ENCODE measurements at regions not wholly inside any gene's neighbourhood (a gene's known extent, or its start where the extent isn't known, plus 50 kb on each side); places are given as distances from the start of the nearest gene placed in this dataset.

DNA sequence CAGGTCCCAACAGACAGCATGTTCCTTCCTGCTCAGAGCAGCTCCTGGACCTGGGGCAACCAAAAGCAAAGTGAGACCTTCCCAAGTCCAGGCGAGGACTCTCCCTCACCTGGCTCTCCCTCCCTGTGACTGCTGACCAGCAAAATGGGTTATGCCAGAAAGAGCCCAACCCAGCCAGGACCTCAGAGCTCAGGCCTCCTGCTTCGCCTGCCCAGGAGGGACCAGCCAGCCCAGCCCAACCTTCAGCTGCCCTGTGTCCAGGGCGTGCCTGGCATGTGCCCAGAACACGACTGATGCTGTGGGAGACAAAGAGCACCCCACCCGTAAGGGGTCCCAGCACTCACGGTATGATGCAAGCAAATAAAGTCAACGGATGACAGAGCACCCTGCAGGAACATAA lies 74.0 kb upstream of the CST7 start:
- 91% methylated on average over 6 of the region's 7 CpGs for WGBS (ENCODE audit: insufficient coverage)

DNA sequence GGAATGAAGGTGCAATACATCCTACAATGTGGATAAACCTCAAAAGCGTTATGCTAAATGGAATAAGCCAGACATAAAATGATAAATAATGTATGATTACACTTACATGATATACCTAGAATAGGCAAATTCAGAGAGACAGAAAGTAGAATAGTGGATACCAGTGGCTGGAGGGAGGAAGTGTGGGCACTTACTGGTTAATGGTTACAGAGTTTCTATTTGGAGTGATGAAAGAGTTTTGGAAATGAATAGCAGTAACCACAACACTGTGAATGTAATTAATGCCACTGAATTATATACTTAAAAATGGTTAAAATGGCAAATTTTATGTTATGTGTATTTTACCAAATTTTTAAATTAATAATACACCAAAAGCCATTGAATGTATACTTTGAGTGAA lies 71.4 kb upstream of the CST7 start:
- no peak overlapping the region for H3K9ac ChIP-seq (ENCODE audit: insufficient read depth, low read length, poor library complexity, severe bottlenecking)
- H3K4me1 ChIP-seq (ENCODE audit: control insufficient read depth in 1 of 2, insufficient read depth in 2 of 2, low read length in 2 of 2) = no peaks in the 10 kb centered on the region
- H3K79me2 ChIP-seq (ENCODE audit: insufficient read depth, low read length) = no peaks in the 10 kb centered on the region
- no peaks in the 10 kb centered on the region for H3K36me3 ChIP-seq (replicated peaks in 1 of 2; ENCODE audit: control insufficient read depth in 1 of 2, insufficient read depth in 2 of 2, low read length in 2 of 2)
- H3K27ac ChIP-seq (ENCODE audit: low read depth in 1 of 2, low read length in 2 of 2) = no peak overlapping the region
- peaks cover 0 to 4% (median 0%) of the 10 kb centered on the region in 7 donors for H3K9me3 Mint-ChIP-seq
- WGBS (ENCODE audit: insufficient coverage) = no CpG with 5 or more reads among the region's 1 CpG
- H3K36me3 Mint-ChIP-seq = no peaks in the 10 kb centered on the region
- H3K27ac Mint-ChIP-seq = no peak overlapping the region
- H3K4me2 ChIP-seq (replicated peaks; ENCODE audit: extremely low read depth, low read length, poor library complexity, severe bottlenecking) = no peak overlapping the region
- no peak overlapping the region for H3K4me3 Mint-ChIP-seq
- TF ChIP-seq, protein P1, sequence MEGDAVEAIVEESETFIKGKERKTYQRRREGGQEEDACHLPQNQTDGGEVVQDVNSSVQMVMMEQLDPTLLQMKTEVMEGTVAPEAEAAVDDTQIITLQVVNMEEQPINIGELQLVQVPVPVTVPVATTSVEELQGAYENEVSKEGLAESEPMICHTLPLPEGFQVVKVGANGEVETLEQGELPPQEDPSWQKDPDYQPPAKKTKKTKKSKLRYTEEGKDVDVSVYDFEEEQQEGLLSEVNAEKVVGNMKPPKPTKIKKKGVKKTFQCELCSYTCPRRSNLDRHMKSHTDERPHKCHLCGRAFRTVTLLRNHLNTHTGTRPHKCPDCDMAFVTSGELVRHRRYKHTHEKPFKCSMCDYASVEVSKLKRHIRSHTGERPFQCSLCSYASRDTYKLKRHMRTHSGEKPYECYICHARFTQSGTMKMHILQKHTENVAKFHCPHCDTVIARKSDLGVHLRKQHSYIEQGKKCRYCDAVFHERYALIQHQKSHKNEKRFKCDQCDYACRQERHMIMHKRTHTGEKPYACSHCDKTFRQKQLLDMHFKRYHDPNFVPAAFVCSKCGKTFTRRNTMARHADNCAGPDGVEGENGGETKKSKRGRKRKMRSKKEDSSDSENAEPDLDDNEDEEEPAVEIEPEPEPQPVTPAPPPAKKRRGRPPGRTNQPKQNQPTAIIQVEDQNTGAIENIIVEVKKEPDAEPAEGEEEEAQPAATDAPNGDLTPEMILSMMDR (IDR thresholded peaks at IDR 0.05) = no peak
- no peak overlapping the region for H3K4me3 ChIP-seq (replicated peaks in 1 of 3; ENCODE audit: low read depth in 2 of 3, low read length in 3 of 3)
- H3K27me3 Mint-ChIP-seq (ENCODE audit: low read depth in 3 of 3) = peaks cover 0 to 4% (median 0%) of the 10 kb centered on the region in 3 donors
- no peaks in the 10 kb centered on the region for H4K20me1 ChIP-seq (ENCODE audit: insufficient read depth, low read length)
- H3K9me3 ChIP-seq (replicated peaks in 1 of 2; ENCODE audit: control insufficient read depth in 1 of 2, insufficient read depth in 1 of 2, low read length in 2 of 2) = no peaks in the 10 kb centered on the region
- H2AFZ ChIP-seq (ENCODE audit: insufficient read depth, low read depth, low read length, poor library complexity, severe bottlenecking) = no peak overlapping the region
- H3K27me3 ChIP-seq (ENCODE audit: control insufficient read depth in 2 of 2, insufficient read depth in 2 of 2, low read length in 2 of 2) = no peaks in the 10 kb centered on the region
- no peak for DNase-seq
- peaks cover 5% of the 10 kb centered on the region for H3K4me1 Mint-ChIP-seq
- intact Hi-C loops (cut with micrococcal nuclease) = no loop called here

More for the DNA sequence above, 74.0 kb upstream of the CST7 start:
- Histone ChIP-seq H3K79me2 (ENCODE audit: insufficient read depth, low read length) (no peaks in the 10 kb centered on the region), H3K9ac (ENCODE audit: insufficient read depth, low read length, poor library complexity, severe bottlenecking) (no peak overlapping the region), H3K4me2 (replicated peaks; ENCODE audit: extremely low read depth, low read length, poor library complexity, severe bottlenecking) (no peak overlapping the region), H3K36me3 (replicated peaks in 1 of 2; ENCODE audit: control insufficient read depth in 1 of 2, insufficient read depth in 2 of 2, low read length in 2 of 2) (no peaks in the 10 kb centered on the region), H3K27ac (ENCODE audit: low read depth in 1 of 2, low read length in 2 of 2) (no peak overlapping the region), H3K9me3 (replicated peaks in 1 of 2; ENCODE audit: control insufficient read depth in 1 of 2, insufficient read depth in 1 of 2, low read length in 2 of 2) (no peaks in the 10 kb centered on the region), H3K27me3 (ENCODE audit: control insufficient read depth in 2 of 2, insufficient read depth in 2 of 2, low read length in 2 of 2) (peaks cover 0 to 2% of the 10 kb centered on the region in 2 donors), H3K4me1 (ENCODE audit: control insufficient read depth in 1 of 2, insufficient read depth in 2 of 2, low read length in 2 of 2) (no peaks in the 10 kb centered on the region), H3K4me3 (replicated peaks in 1 of 3; ENCODE audit: low read depth in 2 of 3, low read length in 3 of 3) (no peak overlapping the region), H4K20me1 (ENCODE audit: insufficient read depth, low read length) (no peaks in the 10 kb centered on the region), H2AFZ (ENCODE audit: insufficient read depth, low read depth, low read length, poor library complexity, severe bottlenecking) (no peak overlapping the region)
- TF ChIP-seq, protein P1 (IDR thresholded peaks at IDR 0.05) = no peak
- no peak for DNase-seq
- H3K4me1 Mint-ChIP-seq = peaks cover 5% of the 10 kb centered on the region
- no peaks in the 10 kb centered on the region for H3K36me3 Mint-ChIP-seq
- H3K27me3 Mint-ChIP-seq (ENCODE audit: low read depth in 3 of 3) = peaks cover 0 to 4% (median 0%) of the 10 kb centered on the region in 3 donors
- no peak overlapping the region for H3K4me3 Mint-ChIP-seq
- no peak overlapping the region for H3K27ac Mint-ChIP-seq
- peaks cover 0 to 3% (median 0%) of the 10 kb centered on the region in 7 donors for H3K9me3 Mint-ChIP-seq
- intact Hi-C loops (cut with micrococcal nuclease) = no loop called here

Measured in CD14-positive monocyte (primary cell).